ENCODE measurements at regions not wholly inside any gene's neighbourhood (a gene's known extent, or its start where the extent isn't known, plus 50 kb on each side); places are given as distances from the start of the nearest gene placed in this dataset.

DNA sequence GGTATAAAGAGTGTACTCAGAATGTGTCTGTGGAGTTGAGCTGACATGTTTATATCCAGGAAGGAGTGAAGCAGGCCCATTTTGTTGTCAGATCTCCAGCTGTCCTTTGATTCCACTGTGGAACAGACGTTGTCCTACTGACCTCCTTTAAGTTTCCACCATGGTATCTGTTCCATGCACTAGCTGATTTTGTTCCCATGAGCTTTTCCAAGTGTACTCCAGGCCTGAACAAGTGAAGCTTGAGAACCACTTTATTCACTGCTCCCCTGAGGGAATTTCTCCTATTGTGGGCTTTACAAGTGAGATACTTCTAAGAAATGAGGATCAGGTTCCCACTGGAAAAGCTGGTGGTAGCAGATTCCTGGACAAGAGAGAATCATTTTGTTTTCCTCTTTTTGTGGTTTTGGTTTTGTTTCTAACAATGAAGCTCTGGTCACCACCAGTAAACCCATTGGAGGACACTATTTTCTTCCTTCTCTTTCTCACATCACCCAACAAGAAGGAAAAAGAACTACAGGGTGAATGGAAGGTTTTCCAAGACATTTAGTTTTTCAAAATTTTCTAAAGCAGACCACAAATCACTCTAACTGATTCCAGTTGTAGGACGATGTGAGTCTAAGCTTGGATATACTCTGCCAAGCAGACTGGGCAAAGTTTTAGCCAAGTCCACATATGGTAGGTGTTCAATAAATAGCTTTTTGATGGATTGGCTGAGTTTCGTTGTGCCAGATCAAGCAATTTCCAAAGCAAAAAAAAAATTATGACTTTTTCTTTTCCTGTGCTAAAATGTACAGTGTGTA is 144.2 kb downstream of the JCAD start:
- Histone ChIP-seq H3K4me3 (ENCODE audit: low read length in 3 of 3) (no peak overlapping the region), H3K9ac (ENCODE audit: low read length in 3 of 3) (no peak overlapping the region), H3K4me1 (ENCODE audit: control insufficient read depth in 2 of 3, insufficient read depth in 2 of 3, low read depth in 1 of 3, low read length in 3 of 3) (no peaks in the 10 kb centered on the region), H3K27me3 (ENCODE audit: control insufficient read depth, insufficient read depth, low read length) (no peaks in the 10 kb centered on the region), H3K9me3 (ENCODE audit: control insufficient read depth in 2 of 3, insufficient read depth in 1 of 3, low read length in 3 of 3) (no peaks in the 10 kb centered on the region), H3K27ac (ENCODE audit: low read depth in 2 of 2, low read length in 2 of 2) (no peak overlapping the region), H3K36me3 (ENCODE audit: control insufficient read depth in 2 of 3, insufficient read depth in 3 of 3, low read length in 3 of 3) (no peaks in the 10 kb centered on the region)
- TF ChIP-seq, protein P1, sequence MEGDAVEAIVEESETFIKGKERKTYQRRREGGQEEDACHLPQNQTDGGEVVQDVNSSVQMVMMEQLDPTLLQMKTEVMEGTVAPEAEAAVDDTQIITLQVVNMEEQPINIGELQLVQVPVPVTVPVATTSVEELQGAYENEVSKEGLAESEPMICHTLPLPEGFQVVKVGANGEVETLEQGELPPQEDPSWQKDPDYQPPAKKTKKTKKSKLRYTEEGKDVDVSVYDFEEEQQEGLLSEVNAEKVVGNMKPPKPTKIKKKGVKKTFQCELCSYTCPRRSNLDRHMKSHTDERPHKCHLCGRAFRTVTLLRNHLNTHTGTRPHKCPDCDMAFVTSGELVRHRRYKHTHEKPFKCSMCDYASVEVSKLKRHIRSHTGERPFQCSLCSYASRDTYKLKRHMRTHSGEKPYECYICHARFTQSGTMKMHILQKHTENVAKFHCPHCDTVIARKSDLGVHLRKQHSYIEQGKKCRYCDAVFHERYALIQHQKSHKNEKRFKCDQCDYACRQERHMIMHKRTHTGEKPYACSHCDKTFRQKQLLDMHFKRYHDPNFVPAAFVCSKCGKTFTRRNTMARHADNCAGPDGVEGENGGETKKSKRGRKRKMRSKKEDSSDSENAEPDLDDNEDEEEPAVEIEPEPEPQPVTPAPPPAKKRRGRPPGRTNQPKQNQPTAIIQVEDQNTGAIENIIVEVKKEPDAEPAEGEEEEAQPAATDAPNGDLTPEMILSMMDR (IDR thresholded peaks at IDR 0.05; ENCODE audit: borderline replicate concordance, extremely low read depth, insufficient read depth), result no peak
- DNase-seq (no peak), FAIRE-seq (no peak)
- intact Hi-C loops (cut with DNase I), result no loop called here

DNA sequence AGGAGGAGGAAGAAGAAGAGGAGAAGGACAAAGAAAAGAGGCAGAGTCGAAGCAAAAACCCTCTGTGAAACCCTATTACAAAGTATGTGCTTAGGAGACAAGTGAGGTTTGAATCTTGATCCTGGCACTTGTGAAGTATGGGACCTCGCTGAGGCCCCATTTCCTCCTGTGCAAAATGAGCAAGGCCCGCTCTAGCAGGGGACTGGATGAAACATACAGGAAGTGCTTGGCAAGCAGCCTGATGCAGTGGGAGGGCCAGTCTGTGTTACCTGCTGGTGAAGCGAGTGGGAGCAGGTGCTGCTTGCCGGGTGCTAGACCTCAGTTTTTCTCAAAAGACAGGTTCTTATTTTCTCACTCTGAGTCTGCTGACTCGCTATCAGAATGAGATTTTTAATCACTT is 150.4 kb downstream of the JCAD start:
- no peak overlapping the region for H3K4me3 ChIP-seq (ENCODE audit: low read length in 3 of 3)
- no peak overlapping the region for H3K27ac ChIP-seq (ENCODE audit: low read depth in 2 of 2, low read length in 2 of 2)
- no peaks in the 10 kb centered on the region for H3K36me3 ChIP-seq (ENCODE audit: control insufficient read depth in 2 of 3, insufficient read depth in 3 of 3, low read length in 3 of 3)
- TF ChIP-seq, protein P1 (IDR thresholded peaks at IDR 0.05; ENCODE audit: borderline replicate concordance, extremely low read depth, insufficient read depth), result no peak
- no peaks in the 10 kb centered on the region for H3K27me3 ChIP-seq (ENCODE audit: control insufficient read depth, insufficient read depth, low read length)
- no peak overlapping the region for H3K9ac ChIP-seq (ENCODE audit: low read length in 3 of 3)
- no peaks in the 10 kb centered on the region for H3K4me1 ChIP-seq (ENCODE audit: control insufficient read depth in 2 of 3, insufficient read depth in 2 of 3, low read depth in 1 of 3, low read length in 3 of 3)
- H3K9me3 ChIP-seq (ENCODE audit: control insufficient read depth in 2 of 3, insufficient read depth in 1 of 3, low read length in 3 of 3), result no peaks in the 10 kb centered on the region
- no peak for DNase-seq
- intact Hi-C loops (cut with DNase I), result no loop called here
- FAIRE-seq, result no peak

DNA sequence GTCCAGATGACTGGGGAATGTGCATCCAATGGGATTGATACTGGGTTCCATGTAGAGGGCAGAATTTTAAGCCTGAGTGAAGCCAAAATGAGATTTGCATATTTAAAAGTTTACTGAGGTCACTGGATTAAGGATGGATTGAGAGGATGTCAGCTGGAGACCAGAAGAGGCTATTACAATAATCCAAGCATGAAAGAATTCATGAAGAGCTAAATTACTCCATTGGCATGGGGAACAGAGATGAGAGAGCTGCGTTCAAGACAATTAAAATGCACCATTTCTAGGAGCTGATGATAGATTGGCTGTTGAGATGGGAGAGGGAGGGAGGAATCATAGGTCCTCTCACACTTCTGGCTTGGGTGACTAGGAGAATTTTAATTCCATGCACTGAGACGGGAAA is 158.5 kb downstream of the JCAD start:
- no peak overlapping the region for H3K4me3 ChIP-seq (ENCODE audit: low read length in 3 of 3)

More for the DNA sequence above, 158.5 kb downstream of the JCAD start:
- no peaks in the 10 kb centered on the region for H3K36me3 ChIP-seq (ENCODE audit: control insufficient read depth in 2 of 3, insufficient read depth in 3 of 3, low read length in 3 of 3)
- FAIRE-seq, result no peak
- H3K27me3 ChIP-seq (ENCODE audit: control insufficient read depth, insufficient read depth, low read length), result no peaks in the 10 kb centered on the region
- no peaks in the 10 kb centered on the region for H3K9me3 ChIP-seq (ENCODE audit: control insufficient read depth in 2 of 3, insufficient read depth in 1 of 3, low read length in 3 of 3)
- H3K27ac ChIP-seq (ENCODE audit: low read depth in 2 of 2, low read length in 2 of 2), result no peak overlapping the region
- TF ChIP-seq, protein P1 (IDR thresholded peaks at IDR 0.05; ENCODE audit: borderline replicate concordance, extremely low read depth, insufficient read depth), result no peak
- DNase-seq, result no peak
- intact Hi-C loops (cut with DNase I), result no loop called here
- H3K9ac ChIP-seq (ENCODE audit: low read length in 3 of 3), result no peak overlapping the region
- no peaks in the 10 kb centered on the region for H3K4me1 ChIP-seq (ENCODE audit: control insufficient read depth in 2 of 3, insufficient read depth in 2 of 3, low read depth in 1 of 3, low read length in 3 of 3)

All from kidney (tissue), 13 donors.